Thyroid gland (tissue), 4 donors: ENCODE measurements at regions not wholly inside any gene's neighbourhood (a gene's known extent, or its start where the extent isn't known, plus 50 kb on each side); places are given as distances from the start of the nearest gene placed in this dataset.

Experiments used
- CTCF ChIP-seq, 6 experiments: fragments of 200-600 bp in 3 of 6; fragments of 450-650 bp in 3 of 6; sonication (generic) in 3 of 6; IDR thresholded peaks; one replicate each; pipeline ENCODE4 v1.5.1; 2016 to 2019; ENCODE audit warnings: antibody characterized with exemption in 6 of 6, mild to moderate bottlenecking in 2 of 6, inconsistent platforms in 1 of 6, moderate library complexity in 1 of 6
- POLR2A ChIP-seq, 2 donors: fragments of 450-650 bp; IDR thresholded peaks; one replicate each; pipeline ENCODE4 v1.6.1; 2017; ENCODE audit warnings: antibody characterized with exemption in 2 of 2, mild to moderate bottlenecking in 2 of 2, moderate library complexity in 1 of 2

GRCh38 chr11:110000031-110000502, 93.1 kb upstream of the ZC3H12C start:
- TF ChIP-seq POLR2A (IDR thresholded peaks at IDR 0.05) (no peak), CTCF (IDR thresholded peaks at IDR 0.05) (no peak)
